Tibial nerve (tissue), 4 donors: ENCODE measurements at regions not wholly inside any gene's neighbourhood (a gene's known extent, or its start where the extent isn't known, plus 50 kb on each side); places are given as distances from the start of the nearest gene placed in this dataset.

Source experiments
- EP300 ChIP-seq, 2 donors: sonication (generic); formaldehyde crosslinking; IDR thresholded peaks; one replicate each; pipeline ENCODE4 v1.6.1; 2017; ENCODE audit warnings: antibody characterized with exemption in 2 of 2, mild to moderate bottlenecking in 1 of 2
- POLR2A ChIP-seq, 2 donors: fragments of 450-650 bp; IDR thresholded peaks; one replicate each; pipeline ENCODE4 v1.6.1; 2017; ENCODE audit warnings: antibody characterized with exemption in 2 of 2, mild to moderate bottlenecking in 2 of 2, moderate library complexity in 2 of 2
- TF ChIP-seq, protein P1 (sequence below), 5 experiments: fragments of 200-600 bp in 3 of 5; fragments of 450-650 bp in 2 of 5; sonication (generic) in 3 of 5; IDR thresholded peaks; one replicate each; pipeline ENCODE4 v1.5.1; 2016 to 2019; ENCODE audit warnings: antibody characterized with exemption in 5 of 5, mild to moderate bottlenecking in 3 of 5, moderate library complexity in 2 of 5

DNA sequence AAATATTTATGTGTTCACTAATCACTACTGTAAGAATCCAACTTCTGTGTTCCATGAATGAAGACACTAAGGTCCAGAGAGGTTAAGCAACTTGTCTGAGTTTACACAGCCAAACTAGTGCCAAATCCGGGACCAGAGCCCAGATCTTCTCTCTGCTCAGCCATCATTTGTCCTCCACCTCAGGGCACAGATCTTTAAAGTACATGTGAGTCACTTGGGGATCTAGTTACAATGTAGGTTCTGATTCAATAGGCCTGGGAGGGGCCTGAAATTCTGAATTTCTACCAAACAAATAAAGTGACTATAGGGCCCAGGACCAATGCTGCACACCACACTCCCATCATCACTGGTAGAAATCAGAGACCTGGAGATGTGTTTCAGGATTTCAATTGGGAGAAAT, 162.9 kb downstream of the GXYLT1 start:
- TF ChIP-seq, protein P1, sequence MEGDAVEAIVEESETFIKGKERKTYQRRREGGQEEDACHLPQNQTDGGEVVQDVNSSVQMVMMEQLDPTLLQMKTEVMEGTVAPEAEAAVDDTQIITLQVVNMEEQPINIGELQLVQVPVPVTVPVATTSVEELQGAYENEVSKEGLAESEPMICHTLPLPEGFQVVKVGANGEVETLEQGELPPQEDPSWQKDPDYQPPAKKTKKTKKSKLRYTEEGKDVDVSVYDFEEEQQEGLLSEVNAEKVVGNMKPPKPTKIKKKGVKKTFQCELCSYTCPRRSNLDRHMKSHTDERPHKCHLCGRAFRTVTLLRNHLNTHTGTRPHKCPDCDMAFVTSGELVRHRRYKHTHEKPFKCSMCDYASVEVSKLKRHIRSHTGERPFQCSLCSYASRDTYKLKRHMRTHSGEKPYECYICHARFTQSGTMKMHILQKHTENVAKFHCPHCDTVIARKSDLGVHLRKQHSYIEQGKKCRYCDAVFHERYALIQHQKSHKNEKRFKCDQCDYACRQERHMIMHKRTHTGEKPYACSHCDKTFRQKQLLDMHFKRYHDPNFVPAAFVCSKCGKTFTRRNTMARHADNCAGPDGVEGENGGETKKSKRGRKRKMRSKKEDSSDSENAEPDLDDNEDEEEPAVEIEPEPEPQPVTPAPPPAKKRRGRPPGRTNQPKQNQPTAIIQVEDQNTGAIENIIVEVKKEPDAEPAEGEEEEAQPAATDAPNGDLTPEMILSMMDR (IDR thresholded peaks at IDR 0.05) = no peak
- TF ChIP-seq POLR2A (IDR thresholded peaks at IDR 0.05) = no peak
- no peak for TF ChIP-seq EP300 (IDR thresholded peaks at IDR 0.05)
